Esophagus squamous epithelium (tissue), 4 donors: ENCODE measurements at regions not wholly inside any gene's neighbourhood (a gene's known extent, or its start where the extent isn't known, plus 50 kb on each side); places are given as distances from the start of the nearest gene placed in this dataset.

Source experiments
- CTCF ChIP-seq, 6 experiments: fragments of 450-650 bp in 4 of 6; fragments of 200-600 bp in 2 of 6; sonication (generic) in 2 of 6; IDR thresholded peaks; one replicate each; pipeline ENCODE4 v1.5.1; 2016 to 2019; ENCODE audit warnings: antibody characterized with exemption in 6 of 6, mild to moderate bottlenecking in 4 of 6, moderate library complexity in 4 of 6
- POLR2A ChIP-seq, 4 donors: fragments of 450-650 bp; IDR thresholded peaks; one replicate each; pipeline ENCODE4 v1.6.1; 2017; ENCODE audit warnings: antibody characterized with exemption in 4 of 4, mild to moderate bottlenecking in 4 of 4, moderate library complexity in 3 of 4

- no peak for TF ChIP-seq CTCF (IDR thresholded peaks at IDR 0.05)
- no peak for TF ChIP-seq POLR2A (IDR thresholded peaks at IDR 0.05)
Measured at GRCh38 chr18:78721238-78721875, 258.3 kb upstream of the SALL3 start.
